Neural cell (in vitro differentiated cells): ENCODE measurements at regions not wholly inside any gene's neighbourhood (a gene's known extent, or its start where the extent isn't known, plus 50 kb on each side); places are given as distances from the start of the nearest gene placed in this dataset.

ENCODE experiments used
- H2AFZ ChIP-seq: fragments of 200-600, 300-800 bp; sonication (generic), shearing (Covaris generic); 2 replicates; pipeline ENCODE4 v1.6.0; 2014; ENCODE audit warnings: low read depth, mild to moderate bottlenecking, antibody characterized with exemption, low read length, moderate library complexity
- H3F3A ChIP-seq: fragments of 200-600 bp; shearing (Covaris generic); 2 replicates; pipeline ENCODE4 v1.6.1; 2016; ENCODE audit warnings: mild to moderate bottlenecking, moderate library complexity, mixed read lengths, antibody characterized with exemption, low read length; ENCODE audit not compliant: insufficient read depth, poor library complexity, severe bottlenecking
- H3K27ac ChIP-seq: fragments of 200-600, 300-800 bp; sonication (generic), shearing (Covaris generic); 2 replicates; pipeline ENCODE4 v1.5.1; 2014; ENCODE audit warnings: mild to moderate bottlenecking, low read length, moderate library complexity
- H3K27me3 ChIP-seq: fragments of 300-800, 200-600 bp; sonication (generic), shearing (Covaris generic); 2 replicates; pipeline ENCODE4 v1.6.0; 2014; ENCODE audit warnings: mild to moderate bottlenecking, low read depth, low read length, moderate library complexity; ENCODE audit not compliant: insufficient read depth
- H3K36me3 ChIP-seq: fragments of 300-800, 200-600 bp; sonication (generic), shearing (Covaris generic); 2 replicates; pipeline ENCODE4 v1.5.1; 2014; ENCODE audit warnings: mild to moderate bottlenecking, antibody characterized with exemption, low read length, moderate library complexity; ENCODE audit not compliant: insufficient read depth
- H3K4me2 ChIP-seq: fragments of 300-800, 200-600 bp; sonication (generic), shearing (Covaris generic); 2 replicates; pipeline ENCODE4 v1.6.0; 2014; ENCODE audit warnings: mild to moderate bottlenecking, low read length
- H3K4me3 ChIP-seq: fragments of 300-800, 200-600 bp; sonication (generic), shearing (Covaris generic); 2 replicates; pipeline ENCODE4 v1.5.1; 2014; ENCODE audit warnings: mild to moderate bottlenecking, low read length, moderate library complexity
- H3K79me2 ChIP-seq: fragments of 200-600 bp; shearing (Covaris generic); replicated peaks from 2 replicates; pipeline ENCODE4 v1.6.0; 2014; ENCODE audit warnings: mild to moderate bottlenecking, low read length, moderate library complexity; ENCODE audit not compliant: insufficient read depth
- H3K9ac ChIP-seq: fragments of 300-800, 200-600 bp; sonication (generic), shearing (Covaris generic); 2 replicates; pipeline ENCODE4 v1.6.1; 2016; ENCODE audit warnings: mild to moderate bottlenecking, low read length, mixed read lengths
- H3K9me2 ChIP-seq: fragments of 200-600 bp; shearing (Covaris generic); 2 replicates; pipeline ENCODE4 v1.6.1; 2016; ENCODE audit warnings: mild to moderate bottlenecking, low read length, mixed read lengths; ENCODE audit not compliant: insufficient read depth
- H3K9me3 ChIP-seq: fragments of 200-600, 300-800 bp; sonication (generic), shearing (Covaris generic); 2 replicates; pipeline ENCODE4 v1.6.1; 2016; ENCODE audit warnings: mild to moderate bottlenecking, mixed run types, low read length, moderate library complexity, mixed read lengths
- H4K20me1 ChIP-seq: fragments of 200-600 bp; shearing (Covaris generic); 2 replicates; pipeline ENCODE4 v1.6.1; 2016; ENCODE audit warnings: mild to moderate bottlenecking, mixed run types; ENCODE audit not compliant: insufficient read depth
- CTCF ChIP-seq: fragments of 450-650 bp; IDR thresholded peaks from 2 replicates; pipeline ENCODE4 v1.5.1; 2014; ENCODE audit warnings: antibody characterized with exemption, mild to moderate bottlenecking, moderate library complexity; ENCODE audit not compliant: poor library complexity, severe bottlenecking
- EP300 ChIP-seq: fragments of 450-650 bp; conservative IDR thresholded peaks from 2 replicates; pipeline ENCODE4 v1.6.1; 2014; ENCODE audit warnings: antibody characterized with exemption, mild to moderate bottlenecking, moderate library complexity; ENCODE audit not compliant: poor library complexity, severe bottlenecking
- EZH2 ChIP-seq: fragments of 200-600, 300-800 bp; shearing (Covaris generic), sonication (generic); IDR thresholded peaks from 2 replicates; pipeline ENCODE4 v1.6.1; 2014; ENCODE audit warnings: antibody characterized with exemption, low read length, borderline replicate concordance, mild to moderate bottlenecking; ENCODE audit not compliant: insufficient read depth, poor library complexity, severe bottlenecking
- MXI1 ChIP-seq: fragments of 450-650 bp; conservative IDR thresholded peaks from 2 replicates; pipeline ENCODE4 v1.6.1; 2014; ENCODE audit warnings: antibody characterized with exemption, mild to moderate bottlenecking; ENCODE audit not compliant: poor library complexity, severe bottlenecking
- POLR2AphosphoS5 ChIP-seq: IDR thresholded peaks from 2 replicates; pipeline ENCODE4 v1.6.1; 2012
- RAD21 ChIP-seq: fragments of 450-650 bp; conservative IDR thresholded peaks from 2 replicates; pipeline ENCODE4 v1.6.1; 2014; ENCODE audit warnings: antibody characterized with exemption, mild to moderate bottlenecking, moderate library complexity
- REST ChIP-seq: IDR thresholded peaks from 2 replicates; pipeline ENCODE4 v1.6.1; 2012; ENCODE audit warnings: borderline replicate concordance
- SMC3 ChIP-seq: fragments of 450-650 bp; conservative IDR thresholded peaks from 2 replicates; pipeline ENCODE4 v1.6.1; 2014; ENCODE audit warnings: antibody characterized with exemption, mild to moderate bottlenecking, moderate library complexity; ENCODE audit not compliant: poor library complexity
- TAF1 ChIP-seq: IDR thresholded peaks from 2 replicates; pipeline ENCODE4 v1.6.1; 2012; ENCODE audit warnings: low read depth

GRCh38 chr5:68628082-68628814 is 412.7 kb downstream of the PIK3R1 start:
- Histone ChIP-seq H3K27me3 (no peaks in the 10 kb centered on the region), H3K4me3 (no peak overlapping the region), H3K4me2 (no peak overlapping the region), H3K9ac (no peak overlapping the region), H3K36me3 (no peaks in the 10 kb centered on the region), H2AFZ (no peak overlapping the region), H3K9me2 (no peaks in the 10 kb centered on the region), H4K20me1 (no peaks in the 10 kb centered on the region), H3F3A (no peaks in the 10 kb centered on the region), H3K27ac (no peak overlapping the region), H3K79me2 (no peaks in the 10 kb centered on the region), H3K9me3 (no peaks in the 10 kb centered on the region)
- no peak for TF ChIP-seq MXI1
- TF ChIP-seq POLR2AphosphoS5: no peak
- TF ChIP-seq SMC3: no peak
- TF ChIP-seq EP300: no peak
- no peak for TF ChIP-seq RAD21
- TF ChIP-seq REST: no peak
- TF ChIP-seq CTCF: no peak
- TF ChIP-seq EZH2: no peak
- no peak for TF ChIP-seq TAF1

GRCh38 chr5:68630354-68630753 is 414.8 kb downstream of the PIK3R1 start:
- Histone ChIP-seq H3K27me3 (no peaks in the 10 kb centered on the region), H3K79me2 (no peaks in the 10 kb centered on the region), H2AFZ (no peak overlapping the region), H4K20me1 (no peaks in the 10 kb centered on the region), H3K4me3 (no peak overlapping the region), H3K27ac (no peak overlapping the region), H3K9me2 (no peaks in the 10 kb centered on the region), H3K36me3 (no peaks in the 10 kb centered on the region), H3K4me2 (no peak overlapping the region), H3K9ac (no peak overlapping the region), H3F3A (no peaks in the 10 kb centered on the region), H3K9me3 (no peaks in the 10 kb centered on the region)
- TF ChIP-seq RAD21: no peak
- TF ChIP-seq EZH2: no peak
- TF ChIP-seq MXI1: no peak
- no peak for TF ChIP-seq TAF1
- TF ChIP-seq CTCF: no peak
- no peak for TF ChIP-seq EP300
